ENCODE measurements at regions not wholly inside any gene's neighbourhood (a gene's known extent, or its start where the extent isn't known, plus 50 kb on each side); places are given as distances from the start of the nearest gene placed in this dataset.

- Histone ChIP-seq H3K36me3 (ENCODE audit: low read depth) (no peaks in the 10 kb centered on the region), H3F3A (ENCODE audit: insufficient read depth) (no peaks in the 10 kb centered on the region), H4K20me1 (ENCODE audit: insufficient read depth) (no peaks in the 10 kb centered on the region), H3K4me3 (no peak overlapping the region), H3K4me1 (ENCODE audit: insufficient read depth) (no peaks in the 10 kb centered on the region), H2AFZ (no peak overlapping the region), H3K4me2 (ENCODE audit: unreplicated experiment) (no peak overlapping the region), H3K79me2 (ENCODE audit: insufficient read depth) (no peaks in the 10 kb centered on the region), H3K27me3 (replicated peaks; ENCODE audit: insufficient read depth) (no peaks in the 10 kb centered on the region), H3K9ac (no peak overlapping the region), H3K9me3 (ENCODE audit: low read depth) (no peaks in the 10 kb centered on the region), H3K27ac (no peak overlapping the region), H3K9me2 (ENCODE audit: insufficient read depth) (no peaks in the 10 kb centered on the region)
- no peak for DNase-seq
- 9 to 12% methylated on average over 3 of the region's 3 CpGs for WGBS, 2 experiments (ENCODE audit: low coverage in 1 of 2, low lambda C conversion rate in 2 of 2, missing lambda C conversion rate in 2 of 2)
- TF ChIP-seq EZH2 (IDR thresholded peaks at IDR 0.05; ENCODE audit: insufficient read depth, poor library complexity, severe bottlenecking) (no peak), EZH2phosphoT487 (IDR thresholded peaks at IDR 0.05; ENCODE audit: insufficient read depth, low read depth) (no peak)
- in situ Hi-C loops (cut with MboI), result no loop called here
These were observed 746.9 kb downstream of the EFNB2 start for GRCh38 chr13:105788530-105788929.

GRCh38 chr13:105787632-105788031 lies 747.8 kb downstream of the EFNB2 start:
- Histone ChIP-seq H3K79me2 (ENCODE audit: insufficient read depth) (no peaks in the 10 kb centered on the region), H3K9me2 (ENCODE audit: insufficient read depth) (no peaks in the 10 kb centered on the region), H2AFZ (no peak overlapping the region), H3K9me3 (ENCODE audit: low read depth) (no peaks in the 10 kb centered on the region), H3K4me1 (ENCODE audit: insufficient read depth) (no peaks in the 10 kb centered on the region), H3K4me3 (no peak overlapping the region), H3F3A (ENCODE audit: insufficient read depth) (no peaks in the 10 kb centered on the region), H3K4me2 (ENCODE audit: unreplicated experiment) (no peak overlapping the region), H3K9ac (no peak overlapping the region), H3K27me3 (replicated peaks; ENCODE audit: insufficient read depth) (no peaks in the 10 kb centered on the region), H3K36me3 (ENCODE audit: low read depth) (no peaks in the 10 kb centered on the region), H4K20me1 (ENCODE audit: insufficient read depth) (no peaks in the 10 kb centered on the region), H3K27ac (no peak overlapping the region)
- DNase-seq, result no peak
- no peak for TF ChIP-seq EZH2phosphoT487 (IDR thresholded peaks at IDR 0.05; ENCODE audit: insufficient read depth, low read depth)
- 37 to 39% methylated on average over 9 of the region's 9 CpGs for WGBS, 2 experiments (ENCODE audit: low coverage in 1 of 2, low lambda C conversion rate in 2 of 2, missing lambda C conversion rate in 2 of 2)
- in situ Hi-C loops (cut with MboI), result no loop called here

- no peak for TF ChIP-seq EZH2 (IDR thresholded peaks at IDR 0.05; ENCODE audit: insufficient read depth, poor library complexity, severe bottlenecking)
- no peak for TF ChIP-seq EZH2phosphoT487 (IDR thresholded peaks at IDR 0.05; ENCODE audit: insufficient read depth, low read depth)
- Histone ChIP-seq H3K27me3 (replicated peaks; ENCODE audit: insufficient read depth) (no peaks in the 10 kb centered on the region), H3F3A (ENCODE audit: insufficient read depth) (no peaks in the 10 kb centered on the region), H3K36me3 (ENCODE audit: low read depth) (no peaks in the 10 kb centered on the region), H2AFZ (no peak overlapping the region), H3K79me2 (ENCODE audit: insufficient read depth) (no peaks in the 10 kb centered on the region), H3K9ac (no peak overlapping the region), H3K4me3 (no peak overlapping the region), H3K27ac (no peak overlapping the region), H3K4me1 (ENCODE audit: insufficient read depth) (no peaks in the 10 kb centered on the region), H3K4me2 (ENCODE audit: unreplicated experiment) (no peak overlapping the region), H4K20me1 (ENCODE audit: insufficient read depth) (no peaks in the 10 kb centered on the region), H3K9me3 (ENCODE audit: low read depth) (no peaks in the 10 kb centered on the region), H3K9me2 (ENCODE audit: insufficient read depth) (no peaks in the 10 kb centered on the region)
- no peak for DNase-seq
- WGBS, 2 experiments (ENCODE audit: low coverage in 1 of 2, low lambda C conversion rate in 2 of 2, missing lambda C conversion rate in 2 of 2), result 33 to 53% methylated on average over 2 of the region's 2 CpGs
- in situ Hi-C loops (cut with MboI), result no loop called here
These were observed 750.0 kb downstream of the EFNB2 start for GRCh38 chr13:105785436-105785835.

GRCh38 chr13:105783261-105783660 lies 752.2 kb downstream of the EFNB2 start:
- DNase-seq, result no peak
- in situ Hi-C loops (cut with MboI), result no loop called here
- Histone ChIP-seq H3K27ac (no peak overlapping the region), H4K20me1 (ENCODE audit: insufficient read depth) (no peaks in the 10 kb centered on the region), H3K4me1 (ENCODE audit: insufficient read depth) (no peaks in the 10 kb centered on the region), H3K79me2 (ENCODE audit: insufficient read depth) (no peaks in the 10 kb centered on the region), H3F3A (ENCODE audit: insufficient read depth) (no peaks in the 10 kb centered on the region), H3K9ac (no peak overlapping the region), H3K9me3 (ENCODE audit: low read depth) (no peaks in the 10 kb centered on the region), H3K27me3 (replicated peaks; ENCODE audit: insufficient read depth) (no peaks in the 10 kb centered on the region), H3K36me3 (ENCODE audit: low read depth) (no peaks in the 10 kb centered on the region), H3K4me3 (no peak overlapping the region), H3K4me2 (ENCODE audit: unreplicated experiment) (no peak overlapping the region), H2AFZ (no peak overlapping the region), H3K9me2 (ENCODE audit: insufficient read depth) (no peaks in the 10 kb centered on the region)
- 7 to 8% methylated on average over 1 of the region's 1 CpG for WGBS, 2 experiments (ENCODE audit: low coverage in 1 of 2, low lambda C conversion rate in 2 of 2, missing lambda C conversion rate in 2 of 2)
- TF ChIP-seq EZH2phosphoT487 (IDR thresholded peaks at IDR 0.05; ENCODE audit: insufficient read depth, low read depth) (no peak), EZH2 (IDR thresholded peaks at IDR 0.05; ENCODE audit: insufficient read depth, poor library complexity, severe bottlenecking) (no peak)

- in situ Hi-C loops (cut with MboI), result no loop called here
- WGBS, 2 experiments (ENCODE audit: low coverage in 1 of 2, low lambda C conversion rate in 2 of 2, missing lambda C conversion rate in 2 of 2), result 0 to 3% methylated on average over 1 of the region's 1 CpG
- no peak for TF ChIP-seq EZH2phosphoT487 (IDR thresholded peaks at IDR 0.05; ENCODE audit: insufficient read depth, low read depth)
- TF ChIP-seq EZH2 (IDR thresholded peaks at IDR 0.05; ENCODE audit: insufficient read depth, poor library complexity, severe bottlenecking), result no peak
- no peak overlapping the region for H3K27ac ChIP-seq
- H3K9ac ChIP-seq, result no peak overlapping the region
- no peaks in the 10 kb centered on the region for H3K4me1 ChIP-seq (ENCODE audit: insufficient read depth)
- no peak overlapping the region for H3K4me3 ChIP-seq
- no peak for DNase-seq
- H3K9me3 ChIP-seq (ENCODE audit: low read depth), result no peaks in the 10 kb centered on the region
- no peak overlapping the region for H2AFZ ChIP-seq
- no peaks in the 10 kb centered on the region for H3K27me3 ChIP-seq (replicated peaks; ENCODE audit: insufficient read depth)
- H3K79me2 ChIP-seq (ENCODE audit: insufficient read depth), result no peaks in the 10 kb centered on the region
- no peaks in the 10 kb centered on the region for H4K20me1 ChIP-seq (ENCODE audit: insufficient read depth)
- H3K4me2 ChIP-seq (ENCODE audit: unreplicated experiment), result no peak overlapping the region
- no peaks in the 10 kb centered on the region for H3K36me3 ChIP-seq (ENCODE audit: low read depth)
- no peaks in the 10 kb centered on the region for H3K9me2 ChIP-seq (ENCODE audit: insufficient read depth)
- H3F3A ChIP-seq (ENCODE audit: insufficient read depth), result no peaks in the 10 kb centered on the region
These were observed 757.3 kb downstream of the EFNB2 start for GRCh38 chr13:105778196-105778595.
